ENCODE measurements at regions not wholly inside any gene's neighbourhood (a gene's known extent, or its start where the extent isn't known, plus 50 kb on each side); places are given as distances from the start of the nearest gene placed in this dataset.

DNA sequence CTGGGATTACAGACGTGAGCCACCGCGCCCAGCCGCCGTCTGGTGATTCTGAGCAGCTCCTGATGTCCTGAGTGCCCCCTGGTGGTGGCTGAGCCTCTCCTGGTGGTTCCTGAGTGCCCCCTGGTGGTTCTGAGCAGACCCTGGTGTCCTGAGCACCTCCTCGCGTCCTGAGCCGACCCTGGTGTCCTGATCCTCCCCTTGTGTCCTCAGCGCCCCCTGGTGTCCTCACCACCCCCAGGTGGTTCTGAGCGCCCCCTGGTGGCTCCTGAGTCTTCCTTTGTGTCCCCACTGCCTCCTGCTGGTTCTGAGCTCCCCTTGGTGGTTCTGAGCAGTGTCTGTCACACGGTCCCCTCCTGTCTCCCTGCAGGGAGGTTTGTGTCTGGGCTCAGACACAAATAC is 1304.9 kb downstream of the TMEM121 start:
- TF ChIP-seq CTCF (IDR thresholded peaks at IDR 0.05) = no peak
- no peak for TF ChIP-seq POLR2A (IDR thresholded peaks at IDR 0.05)
